Activated B cell treated with CpG ODN at 0.5 μM for 24 hours (primary cell): ENCODE measurements at regions not wholly inside any gene's neighbourhood (a gene's known extent, or its start where the extent isn't known, plus 50 kb on each side); places are given as distances from the start of the nearest gene placed in this dataset.

ENCODE experiments used
- ATAC-seq: fragments of 200-7000 bp; cut with Tn5 transposase; one replicate; pipeline ENCODE4 v1.10.0; 2021; ENCODE audit warnings: low read depth, mild to moderate bottlenecking, moderate library complexity
- CTCF ChIA-PET: fragments of 350-600 bp; sonication (Branson Sonifier 250); formaldehyde crosslinking; loops from one replicate; lab custom pipeline; 2021; ENCODE audit warnings: antibody characterized with exemption; lab: Charles Lee
- POLR2A ChIA-PET: fragments of 350-600 bp; sonication (Branson Sonifier 250); formaldehyde crosslinking; loops from one replicate; lab custom pipeline; 2021; ENCODE audit warnings: antibody characterized with exemption; lab: Charles Lee
- DNase-seq: peaks from one replicate; pipeline ENCODE4 v3.0.0; 2022
- H3K27ac Mint-ChIP-seq: one replicate; pipeline ENCODE4 v1.8.0; 2020; ENCODE audit warnings: mixed read lengths
- H3K27me3 Mint-ChIP-seq: one replicate; pipeline ENCODE4 v1.8.0; 2021; ENCODE audit warnings: mixed read lengths
- H3K36me3 Mint-ChIP-seq: one replicate; pipeline ENCODE4 v1.8.0; 2021; ENCODE audit warnings: low read depth, mixed read lengths
- H3K4me1 Mint-ChIP-seq: one replicate; pipeline ENCODE4 v1.8.0; 2021; ENCODE audit warnings: mixed read lengths
- H3K4me3 Mint-ChIP-seq: one replicate; pipeline ENCODE4 v1.8.0; 2020; ENCODE audit warnings: mild to moderate bottlenecking, mixed read lengths
- H3K9me3 Mint-ChIP-seq: one replicate; pipeline ENCODE4 v1.8.0; 2020; ENCODE audit warnings: mixed read lengths
- CTCF ChIP-seq: fragments of 200-600 bp; IDR thresholded peaks from one replicate; pipeline ENCODE4 v1.8.0; 2022; ENCODE audit warnings: antibody characterized with exemption, mild to moderate bottlenecking
- intact Hi-C: fragments of 100-400 bp; cut with micrococcal nuclease; formaldehyde crosslinking; loops from one replicate; pipeline ENCODE4 v1.15.1; 2024

GRCh38 chr11:37830529-37830928 is 1232.5 kb upstream of the RAG2 start:
- ChIA-PET POLR2A (no interaction called here), CTCF (no interaction called here)
- peaks cover 4% of the 10 kb centered on the region for H3K9me3 Mint-ChIP-seq
- intact Hi-C loops, result no loop called here
- H3K27me3 Mint-ChIP-seq, result no peaks in the 10 kb centered on the region
- DNase-seq, result no peak
- no peak overlapping the region for H3K27ac Mint-ChIP-seq
- ATAC-seq, result no peak
- no peaks in the 10 kb centered on the region for H3K36me3 Mint-ChIP-seq
- no peak for TF ChIP-seq CTCF
- H3K4me3 Mint-ChIP-seq, result no peak overlapping the region
- H3K4me1 Mint-ChIP-seq, result no peaks in the 10 kb centered on the region

- intact Hi-C loops, result no loop called here
- Mint-ChIP-seq H3K9me3 (peaks cover 10% of the 10 kb centered on the region), H3K27me3 (no peaks in the 10 kb centered on the region), H3K4me1 (no peaks in the 10 kb centered on the region), H3K36me3 (no peaks in the 10 kb centered on the region), H3K4me3 (no peak overlapping the region), H3K27ac (no peak overlapping the region)
- POLR2A ChIA-PET, result no interaction called here
- DNase-seq (no peak), ATAC-seq (no peak)
- CTCF ChIA-PET, result no interaction called here
- no peak for TF ChIP-seq CTCF
These were observed 1219.8 kb upstream of the RAG2 start for GRCh38 chr11:37817727-37818270.

- no peaks in the 10 kb centered on the region for H3K4me1 Mint-ChIP-seq
- no peak for DNase-seq
These were observed 1214.3 kb upstream of the RAG2 start for GRCh38 chr11:37812281-37812880.

GRCh38 chr11:37811349-37811748 is 1213.3 kb upstream of the RAG2 start:
- TF ChIP-seq CTCF, result no peak
- no peak for DNase-seq
- Mint-ChIP-seq H3K27me3 (no peaks in the 10 kb centered on the region), H3K9me3 (peaks cover 3% of the 10 kb centered on the region), H3K4me1 (no peaks in the 10 kb centered on the region), H3K36me3 (no peaks in the 10 kb centered on the region), H3K27ac (no peak overlapping the region), H3K4me3 (no peak overlapping the region)
- ATAC-seq, result no peak
- intact Hi-C loops, result no loop called here
- POLR2A ChIA-PET, result no interaction called here
- CTCF ChIA-PET, result no interaction called here

More at GRCh38 chr11:37812281-37812880, 1214.3 kb upstream of the RAG2 start:
- H3K4me3 Mint-ChIP-seq, result no peak overlapping the region
- no peaks in the 10 kb centered on the region for H3K9me3 Mint-ChIP-seq
- no peaks in the 10 kb centered on the region for H3K27me3 Mint-ChIP-seq
- POLR2A ChIA-PET, result no interaction called here
- intact Hi-C loops, result no loop called here
- no peak for ATAC-seq
- no peak overlapping the region for H3K27ac Mint-ChIP-seq
- TF ChIP-seq CTCF, result no peak
- CTCF ChIA-PET, result no interaction called here
- no peaks in the 10 kb centered on the region for H3K36me3 Mint-ChIP-seq

GRCh38 chr11:37804666-37805065 is 1206.6 kb upstream of the RAG2 start:
- no peak overlapping the region for H3K4me3 Mint-ChIP-seq
- H3K36me3 Mint-ChIP-seq, result no peaks in the 10 kb centered on the region
- DNase-seq, result no peak
- ChIA-PET POLR2A (no interaction called here), CTCF (no interaction called here)
- no peak overlapping the region for H3K27ac Mint-ChIP-seq
- H3K9me3 Mint-ChIP-seq, result peaks cover 15% of the 10 kb centered on the region
- ATAC-seq, result no peak
- intact Hi-C loops, result no loop called here
- TF ChIP-seq CTCF, result no peak
- no peaks in the 10 kb centered on the region for H3K4me1 Mint-ChIP-seq
- no peaks in the 10 kb centered on the region for H3K27me3 Mint-ChIP-seq
